IPS DF 19.7 (cell line): ENCODE measurements at regions not wholly inside any gene's neighbourhood (a gene's known extent, or its start where the extent isn't known, plus 50 kb on each side); places are given as distances from the start of the nearest gene placed in this dataset.

ENCODE experiments used
- DNase-seq: peaks from one replicate; pipeline ENCODE4 v3.0.0-alpha.2; 2013; ENCODE audit warnings: low read depth, low spot score

DNA sequence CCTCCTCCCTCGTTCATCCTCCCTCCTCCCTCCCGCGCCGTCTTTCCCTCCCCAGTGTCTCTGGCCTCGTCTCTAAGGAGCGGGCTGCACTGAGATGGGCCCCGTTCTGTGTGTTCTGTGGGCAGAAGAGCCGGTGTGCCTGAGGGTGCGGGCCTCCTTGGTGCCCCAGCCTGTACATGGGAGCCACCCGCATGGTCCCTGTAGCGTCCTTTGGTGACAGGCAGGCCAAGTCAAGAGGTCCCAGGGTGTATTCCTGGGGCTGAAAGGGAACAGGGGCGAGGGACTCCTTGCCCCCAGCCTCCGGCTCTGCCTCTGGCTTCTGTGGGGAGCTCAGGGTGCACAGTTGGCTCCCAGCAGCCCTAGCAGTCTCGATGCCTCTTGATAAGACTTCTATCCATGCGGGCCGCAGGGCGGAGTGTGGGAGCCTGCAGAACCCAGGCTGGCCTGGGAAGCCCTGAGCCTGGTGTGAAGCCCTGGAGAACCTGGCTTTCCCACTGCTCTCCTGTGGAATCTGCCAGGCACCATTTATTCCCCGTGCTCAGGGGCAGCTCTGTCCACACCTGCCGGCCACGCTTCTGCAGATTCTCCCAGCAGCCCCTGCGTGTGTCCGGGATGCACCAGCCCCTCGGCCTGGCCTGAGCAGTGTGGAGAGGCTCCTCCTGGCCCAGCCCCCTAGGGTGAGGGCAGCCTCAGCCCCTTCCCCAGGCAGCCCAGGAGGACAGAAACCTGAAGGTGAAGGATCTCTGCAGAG, 181.3 kb downstream of the KIF26A start:
- no peak for DNase-seq

DNA sequence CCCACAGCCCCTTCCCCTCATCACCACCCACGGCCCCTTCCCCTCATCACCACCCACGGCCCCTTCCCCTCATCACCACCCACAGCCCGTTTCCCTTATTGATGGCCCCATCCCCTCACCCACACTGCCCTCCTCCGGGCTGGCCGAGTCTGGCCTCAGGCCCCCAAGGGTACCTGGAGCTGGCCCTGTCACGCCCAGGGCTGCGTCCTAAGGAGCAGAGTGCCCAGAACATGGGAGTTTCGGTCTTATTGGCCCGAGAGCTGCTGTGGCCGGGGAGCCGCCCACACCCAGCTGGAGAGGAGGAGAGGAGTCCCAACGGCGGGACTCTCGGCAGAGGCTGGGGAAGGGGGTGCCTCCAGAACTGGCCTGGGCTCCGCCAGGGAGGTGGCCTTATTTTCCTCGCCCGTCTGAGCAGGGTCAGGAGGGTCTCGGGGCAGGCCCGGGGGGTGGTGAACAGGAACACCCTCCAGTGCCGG, 182.3 kb downstream of the KIF26A start:
- DNase-seq = no peak

DNA sequence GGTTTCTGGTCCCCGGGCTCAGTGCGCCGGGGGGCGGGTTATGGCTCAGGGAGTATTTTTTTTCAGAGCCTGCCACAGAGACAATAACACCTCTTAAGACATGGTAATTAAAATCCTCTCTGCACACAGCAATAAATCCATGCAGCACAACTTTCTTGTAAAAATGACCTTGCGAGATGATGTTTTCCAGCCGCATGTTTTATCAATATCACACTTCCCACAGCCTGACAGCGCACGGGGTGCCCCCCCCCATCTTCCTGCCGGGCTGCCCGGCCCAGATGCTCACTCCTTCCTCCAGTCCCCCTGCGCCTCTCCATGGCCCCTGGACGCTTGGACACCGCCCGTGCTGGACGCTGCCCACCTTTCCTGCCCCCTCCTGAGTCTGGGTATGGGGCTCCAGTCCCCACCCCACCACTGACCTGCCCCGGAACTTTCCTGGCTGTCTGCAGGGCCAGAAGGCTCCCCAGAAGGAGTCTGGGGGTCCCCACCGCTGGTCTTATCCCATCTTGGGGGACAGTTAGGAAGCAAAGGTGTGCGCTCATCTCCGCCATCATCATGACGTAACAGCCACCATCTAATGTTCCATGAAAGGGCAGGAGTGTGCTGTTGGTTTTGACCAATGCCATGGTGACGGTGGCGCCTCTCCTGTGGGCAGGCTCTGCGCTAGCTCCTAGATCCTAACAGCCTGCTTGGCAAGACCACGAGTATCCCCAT, 182.9 kb downstream of the KIF26A start:
- no peak for DNase-seq

DNA sequence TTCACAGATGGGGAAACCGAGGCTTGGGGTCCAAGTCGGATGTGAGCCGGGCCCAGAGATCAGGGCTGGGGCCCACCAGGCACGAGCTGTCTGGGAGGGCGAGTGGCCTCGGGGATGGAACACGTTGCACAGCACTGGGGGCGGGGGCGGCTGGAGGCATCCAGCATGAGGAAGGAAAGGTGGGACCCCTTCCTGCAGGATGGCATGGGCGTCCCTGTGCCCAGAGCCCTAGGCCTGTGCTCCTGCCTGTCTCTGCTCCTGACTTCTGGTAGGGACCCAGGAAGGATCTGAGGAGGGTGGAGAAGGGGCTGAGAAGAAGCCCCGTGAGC, 183.4 kb downstream of the KIF26A start:
- DNase-seq = no peak

DNA sequence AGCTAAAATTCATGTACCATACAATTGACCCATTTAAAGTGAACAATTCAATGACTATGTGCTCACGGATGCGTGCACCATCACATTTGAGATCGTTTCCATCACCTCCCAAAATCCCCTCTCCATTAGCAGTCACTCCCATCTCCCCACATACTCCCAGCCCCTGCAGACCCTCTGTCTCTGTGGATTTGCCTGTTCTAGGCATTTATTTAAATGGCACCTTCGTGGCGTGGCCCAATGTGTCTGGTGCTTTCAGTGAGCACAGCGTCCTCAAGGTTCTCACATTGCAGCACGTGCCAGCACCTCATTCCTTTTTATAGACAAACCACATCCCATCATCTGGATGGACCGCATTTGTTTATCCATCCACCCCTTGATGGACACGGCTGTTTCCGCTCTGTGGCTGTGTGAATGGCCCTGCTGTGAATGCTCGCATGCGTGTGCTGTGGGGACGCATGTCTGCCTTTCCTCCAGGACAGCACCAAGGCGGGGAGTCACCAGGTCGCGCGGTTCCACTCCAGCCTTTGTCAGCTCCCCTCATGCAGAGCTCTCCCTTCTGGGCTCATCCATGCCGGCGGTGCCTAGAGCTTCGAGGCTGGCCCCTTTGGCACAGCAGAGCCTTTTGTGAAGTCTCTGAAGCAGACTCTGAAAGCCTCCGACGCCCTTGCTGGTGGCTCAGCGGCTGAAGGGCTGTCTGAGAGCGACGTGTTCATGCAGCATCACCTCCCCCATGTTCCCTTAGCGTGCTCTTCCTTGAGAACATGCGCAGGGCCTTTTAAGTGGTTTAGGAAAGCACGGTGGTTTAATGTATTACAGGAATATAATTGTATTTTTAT, 184.4 kb downstream of the KIF26A start:
- no peak for DNase-seq

DNA sequence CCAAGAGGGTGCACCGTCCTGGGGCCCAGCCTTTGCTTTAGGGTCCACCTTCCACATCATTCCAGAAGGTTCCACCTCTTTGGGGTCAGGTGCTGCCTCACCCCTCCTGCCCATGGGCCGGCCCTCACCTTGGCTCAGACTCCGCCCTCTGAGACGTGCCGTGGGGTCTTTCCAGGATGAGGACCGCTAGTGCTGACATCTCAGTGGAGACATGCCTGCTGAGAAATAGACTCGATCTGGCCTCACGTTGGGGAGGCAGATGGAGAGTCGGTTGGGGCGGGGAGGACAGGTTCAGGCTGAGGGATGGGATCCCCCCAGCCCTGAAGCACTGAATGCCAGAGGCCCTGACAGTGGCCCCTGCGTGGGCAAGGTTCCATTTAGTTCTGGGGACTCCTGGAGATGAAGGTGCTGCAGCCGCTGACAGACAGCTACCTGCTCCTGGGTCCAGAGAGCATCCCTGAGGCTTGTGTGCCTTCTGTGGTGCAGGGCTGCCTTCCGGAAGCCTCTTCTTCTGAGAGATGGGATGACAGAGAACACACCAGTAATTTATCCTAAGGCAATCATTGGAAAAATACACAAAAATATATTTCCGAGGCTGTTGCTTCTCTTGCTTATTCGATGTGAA, 185.3 kb downstream of the KIF26A start:
- no peak for DNase-seq

DNA sequence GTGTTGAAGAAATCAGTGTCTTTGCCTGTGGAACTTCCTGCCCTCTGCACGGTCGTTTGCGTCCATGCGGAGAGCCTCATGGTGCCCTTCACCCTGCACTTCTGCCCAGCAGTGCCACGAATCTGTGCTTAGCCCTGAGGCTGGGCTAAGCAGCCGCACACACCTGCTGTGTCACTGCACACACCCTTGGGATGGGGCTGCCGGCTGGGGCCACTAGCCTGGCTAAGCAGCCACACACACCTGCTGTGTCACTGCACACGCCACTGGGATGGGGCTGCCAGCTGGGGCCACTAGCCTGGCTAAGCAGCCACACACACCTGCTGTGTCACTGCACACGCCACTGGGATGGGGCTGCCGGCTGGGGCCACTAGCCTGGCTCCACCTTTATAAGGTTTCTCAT, 188.5 kb downstream of the KIF26A start:
- no peak for DNase-seq

DNA sequence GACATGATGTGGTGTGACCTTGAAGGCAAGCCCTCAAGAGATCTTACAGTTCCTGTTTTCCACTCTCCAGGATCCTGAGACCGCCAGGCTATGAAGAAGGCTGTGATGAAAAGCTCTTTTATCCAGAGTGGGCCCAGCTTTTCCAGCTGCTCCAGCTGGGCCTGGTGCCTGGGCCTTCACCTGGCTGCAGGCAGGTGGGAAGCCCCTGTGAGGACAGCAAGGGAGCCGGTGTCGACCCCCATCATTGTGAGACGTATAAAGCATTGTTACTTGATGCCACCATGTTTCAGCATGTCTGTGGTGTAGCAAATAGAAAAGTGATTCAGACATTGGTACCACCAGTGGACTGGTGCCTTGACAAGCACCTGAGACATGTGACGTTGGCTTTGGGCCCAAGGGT, 190.2 kb downstream of the KIF26A start:
- no peak for DNase-seq

DNA sequence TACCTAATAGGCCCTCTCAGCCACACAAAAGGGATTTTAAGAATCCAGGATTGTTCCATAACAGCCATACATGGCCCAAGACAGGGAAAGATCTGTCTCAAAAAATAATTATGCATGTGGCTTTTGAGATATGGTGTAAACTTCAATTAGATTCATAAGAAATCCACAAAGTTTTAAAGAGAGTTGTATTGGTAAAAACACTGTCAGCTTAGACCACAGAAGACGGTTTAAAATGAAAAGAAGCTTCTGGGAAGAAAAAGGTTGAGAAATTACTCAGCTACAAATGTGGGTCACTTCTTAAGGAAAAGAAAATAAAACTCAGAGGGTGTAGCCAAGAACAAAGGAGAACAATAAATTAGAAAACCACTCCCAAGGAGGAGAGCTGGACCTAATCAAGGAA, 191.4 kb downstream of the KIF26A start:
- no peak for DNase-seq

DNA sequence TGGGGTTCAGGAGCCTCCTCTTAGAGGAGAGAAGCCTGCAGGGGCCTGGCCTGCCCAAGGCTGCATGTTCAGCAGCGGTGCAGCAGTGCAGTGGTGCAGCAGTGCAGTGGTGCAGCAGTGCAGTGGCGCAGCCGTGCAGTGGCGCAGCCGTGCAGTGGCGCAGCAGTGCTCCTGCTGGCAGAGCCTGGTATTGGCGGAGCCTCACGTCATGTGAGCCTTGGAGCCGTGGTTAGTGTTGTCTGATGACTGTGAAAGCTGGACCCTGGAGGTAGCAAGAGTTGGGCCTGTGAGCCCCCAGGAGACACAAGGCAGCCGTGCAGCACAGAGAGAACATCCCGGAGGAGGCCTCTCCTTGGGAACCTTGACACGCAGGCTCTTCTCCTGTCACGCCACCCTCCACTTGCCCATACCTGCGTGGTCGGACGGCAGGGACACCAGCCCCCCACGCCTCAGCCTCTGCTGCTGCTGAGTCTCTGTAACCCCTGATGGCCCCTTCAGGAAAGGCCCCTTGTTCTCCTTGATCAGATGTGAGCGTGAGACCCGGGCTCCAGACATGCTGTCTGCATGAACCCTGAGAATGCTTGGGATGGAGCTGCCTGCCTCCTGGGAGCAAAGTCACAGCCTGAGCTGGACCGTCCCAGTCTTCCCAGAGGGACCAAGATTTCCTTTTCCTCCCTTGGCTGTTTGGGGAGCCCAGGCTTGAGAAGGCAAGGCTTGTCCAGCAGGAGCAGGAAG, 193.7 kb downstream of the KIF26A start:
- DNase-seq = no peak

DNA sequence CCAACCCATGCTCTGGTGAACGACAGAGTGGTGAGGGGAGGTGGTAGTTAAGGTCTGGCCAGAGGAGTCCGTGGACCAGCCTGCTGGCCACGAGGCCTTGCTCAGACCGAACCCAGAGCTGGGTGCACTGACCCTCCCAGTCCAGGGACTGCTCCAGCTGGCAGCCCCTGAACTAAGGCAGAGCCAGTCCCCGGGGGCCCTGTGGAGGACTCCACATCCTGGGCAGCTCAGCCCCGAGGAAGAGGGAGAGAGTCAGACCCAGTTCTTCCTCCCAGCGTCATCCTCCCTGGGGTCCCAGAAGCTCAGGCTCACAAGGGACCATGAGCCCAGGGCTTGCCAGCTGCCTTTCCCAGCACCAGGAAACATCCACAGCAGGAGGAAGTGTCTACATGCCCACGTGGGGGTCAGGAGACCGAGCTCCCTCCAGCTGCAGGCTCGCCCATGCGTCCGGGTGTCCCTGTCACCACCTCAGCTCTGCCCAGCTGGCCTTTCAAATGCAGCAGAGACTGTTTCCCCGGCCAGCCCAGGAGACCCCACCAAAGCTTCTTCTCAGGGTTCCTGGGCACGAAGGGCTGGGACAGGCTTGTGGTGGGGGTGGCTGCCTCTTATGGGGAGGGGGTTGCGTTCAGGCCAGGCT, 194.4 kb downstream of the KIF26A start:
- no peak for DNase-seq

DNA sequence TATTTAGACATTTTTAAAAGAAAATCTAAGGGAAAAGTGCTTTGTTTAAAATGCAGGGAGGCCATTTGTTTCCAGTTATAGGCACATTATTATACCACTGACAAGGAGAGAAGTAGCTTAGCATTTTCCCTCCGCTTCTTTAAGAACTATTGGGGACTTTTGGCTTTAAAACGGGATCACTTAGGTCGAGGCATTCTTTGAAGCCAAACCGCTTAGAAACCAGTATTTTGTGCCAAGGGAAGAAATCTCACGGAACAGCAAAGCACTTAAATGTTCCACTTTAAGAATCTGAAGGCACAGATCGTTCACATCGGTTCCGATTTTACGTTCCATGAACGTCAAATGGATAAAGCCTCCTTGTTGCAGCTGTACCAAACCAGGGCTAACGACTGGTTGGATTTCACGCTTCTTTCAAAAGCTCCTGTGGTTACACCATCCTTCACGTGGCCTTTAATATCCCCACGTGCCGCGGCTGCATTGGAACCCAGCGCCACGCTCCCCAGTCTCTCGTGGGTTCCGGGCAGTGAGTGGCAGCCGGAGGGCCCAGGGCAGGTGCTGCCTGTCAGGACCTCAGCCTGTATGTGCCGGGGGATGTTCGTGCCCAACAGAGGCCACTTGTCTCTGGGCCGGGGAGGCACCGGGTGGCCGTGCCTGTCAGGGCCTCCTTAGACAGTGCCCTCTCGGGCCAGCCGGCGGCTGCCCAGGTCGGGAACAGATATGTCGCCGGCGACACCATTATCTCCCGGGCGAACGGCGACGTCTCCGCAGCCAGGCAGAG, 195.4 kb downstream of the KIF26A start:
- DNase-seq = no peak

DNA sequence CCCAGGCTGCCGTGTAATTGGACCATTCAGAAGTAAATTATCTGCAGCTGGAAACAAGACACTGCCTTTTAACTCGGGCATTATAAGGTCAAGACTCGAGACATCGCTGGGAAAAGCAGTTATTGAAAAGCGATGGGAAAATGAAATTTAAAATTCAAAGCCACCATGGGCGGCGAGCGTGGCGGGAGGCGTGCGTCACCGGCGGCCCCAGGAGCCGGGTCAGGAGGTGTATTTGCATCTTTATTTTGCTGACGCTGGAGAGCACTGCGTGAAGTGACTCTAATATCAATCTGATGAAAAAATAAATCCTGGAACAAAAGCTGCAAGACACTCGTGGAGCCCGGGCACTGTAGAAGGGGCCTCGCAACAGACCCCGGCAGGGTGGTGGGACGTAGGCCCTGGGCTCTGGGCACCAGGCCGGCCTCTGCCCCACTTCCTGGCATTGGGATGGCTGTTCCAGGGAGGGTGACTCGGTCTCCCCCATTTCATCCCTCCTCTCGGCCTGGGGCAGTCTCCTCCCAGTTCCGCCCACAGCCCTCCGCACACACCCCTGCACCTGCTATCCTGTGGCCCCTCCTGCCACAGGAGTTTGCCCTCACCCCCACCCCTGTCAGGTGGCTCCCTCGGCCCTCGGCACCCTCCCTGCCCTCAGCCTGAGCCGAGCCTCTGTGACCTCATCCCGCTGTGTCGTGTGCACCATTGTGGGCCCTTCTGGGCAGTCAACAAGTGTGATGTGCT, 196.2 kb downstream of the KIF26A start:
- no peak for DNase-seq

DNA sequence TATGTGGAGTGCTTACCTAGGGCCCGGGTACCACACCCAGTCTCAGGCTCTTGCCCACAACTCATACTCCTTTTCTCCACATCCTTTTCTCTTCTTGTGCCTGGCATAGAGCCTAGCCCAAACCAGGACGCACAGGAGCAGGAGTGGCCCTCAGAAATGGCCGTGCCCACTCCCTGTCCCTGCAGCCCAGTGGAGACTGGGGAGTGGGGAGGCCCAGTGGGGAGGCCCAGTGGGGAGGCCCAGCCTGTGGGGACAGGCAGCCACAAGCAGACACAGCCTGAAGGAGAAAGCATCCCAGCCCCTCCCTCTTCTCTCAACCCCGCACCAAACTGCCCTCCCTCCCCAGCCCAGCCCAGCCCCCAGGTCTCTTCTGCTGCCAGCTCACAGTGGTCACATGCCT, 196.8 kb downstream of the KIF26A start:
- no peak for DNase-seq

DNA sequence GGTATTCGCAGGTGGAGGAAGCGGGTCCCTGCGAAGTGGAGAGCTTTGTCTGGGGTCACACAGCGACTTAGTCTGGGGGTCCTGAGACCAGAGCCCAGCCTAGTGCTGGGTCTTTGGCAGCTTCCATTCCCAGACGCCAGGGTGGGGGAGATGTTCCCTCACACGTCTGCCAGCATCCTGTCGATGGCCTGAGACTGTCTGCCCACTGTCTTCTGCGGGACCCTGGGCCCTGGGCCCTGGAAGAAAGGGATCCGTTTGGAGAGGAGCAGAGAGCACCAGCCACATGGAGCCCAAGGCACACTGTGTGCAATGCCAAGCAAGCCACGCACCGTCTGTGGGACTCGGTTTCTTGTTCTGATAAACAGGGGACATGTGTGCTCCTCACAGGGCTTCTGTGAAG, 197.2 kb downstream of the KIF26A start:
- no peak for DNase-seq

DNA sequence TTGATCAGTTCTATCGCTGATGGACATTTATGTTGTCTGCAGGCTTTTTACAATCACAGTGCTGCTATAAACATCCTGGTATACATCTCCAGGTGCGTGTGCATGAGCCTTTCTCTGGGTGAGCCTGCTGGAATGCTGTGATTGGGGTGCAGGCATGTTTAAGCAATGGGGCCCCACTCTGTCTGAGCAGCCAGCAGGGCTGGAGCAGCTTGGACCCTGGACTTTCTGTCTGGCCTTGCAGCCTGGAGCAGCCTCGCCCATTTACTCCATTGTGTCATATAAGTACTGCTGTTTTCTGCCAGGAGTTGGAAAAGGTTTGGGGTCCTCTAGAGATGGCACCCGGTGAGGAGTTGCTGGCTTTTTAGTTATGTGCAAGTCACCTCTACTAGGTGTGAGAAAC, 199.0 kb downstream of the KIF26A start:
- DNase-seq = no peak

DNA sequence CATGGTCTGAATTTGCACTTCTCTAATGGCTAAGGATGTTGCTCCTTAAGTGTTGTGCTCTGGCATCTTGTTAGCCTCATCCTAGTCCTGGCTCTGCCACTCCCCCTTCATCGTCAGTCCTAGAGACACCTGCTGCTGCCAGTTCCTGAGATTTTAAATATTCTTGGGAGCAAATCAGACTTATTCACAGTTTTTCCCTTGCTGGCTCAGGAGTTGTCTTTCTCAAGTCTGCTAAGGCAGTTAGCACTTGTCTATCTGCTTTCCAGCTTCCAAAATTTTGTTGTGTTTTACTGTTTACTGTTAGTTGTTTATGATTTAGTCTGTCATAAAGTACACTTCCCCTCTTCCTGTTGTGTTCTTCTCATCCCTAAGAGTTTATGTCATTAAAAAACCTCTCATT, 201.0 kb downstream of the KIF26A start:
- DNase-seq = no peak

DNA sequence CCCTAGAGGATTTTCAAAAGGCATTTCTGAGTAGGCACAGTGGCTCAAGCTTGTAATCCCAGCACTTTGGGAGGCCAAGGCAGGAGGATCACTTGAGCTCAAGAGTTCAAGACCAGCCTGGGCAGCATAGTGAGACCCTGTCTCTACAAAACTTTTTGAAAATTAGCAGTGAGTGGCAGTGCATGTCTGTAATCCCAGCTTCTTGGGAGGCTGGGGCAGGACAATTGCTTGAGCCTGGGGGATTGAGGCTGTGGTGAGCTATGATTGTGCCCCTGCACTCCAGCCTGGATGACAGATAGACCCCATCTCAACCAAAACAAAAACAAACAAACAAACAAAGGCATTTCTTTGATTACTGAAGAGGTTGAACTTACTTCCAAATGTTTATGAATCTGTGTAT, 201.4 kb downstream of the KIF26A start:
- no peak for DNase-seq
